ENCODE measurements at regions not wholly inside any gene's neighbourhood (a gene's known extent, or its start where the extent isn't known, plus 50 kb on each side); places are given as distances from the start of the nearest gene placed in this dataset.

DNA sequence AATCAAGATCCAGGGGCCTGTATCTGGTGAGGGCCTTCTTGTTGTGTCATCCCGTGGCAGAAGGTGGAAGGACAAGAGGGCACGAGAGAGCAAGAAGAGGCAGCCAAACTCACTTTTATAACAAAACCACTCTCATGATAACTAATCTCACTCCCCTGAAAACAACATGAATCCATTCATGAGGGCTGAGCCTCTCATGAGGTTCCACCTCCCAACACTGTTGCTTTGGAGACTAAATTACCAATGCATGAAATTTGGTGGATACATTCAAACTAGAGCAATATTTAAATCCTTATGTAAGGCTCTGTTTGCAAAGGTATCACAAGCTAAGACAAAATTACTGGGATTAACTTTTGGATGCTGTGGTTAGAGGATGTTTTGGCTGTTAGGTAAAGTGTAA is 470.1 kb upstream of the NOVA1 start:
- no peaks in the 10 kb centered on the region for H3K27me3 ChIP-seq (replicated peaks; ENCODE audit: insufficient read depth, low read depth, low read length, poor library complexity)
- BruUV-seq (replicated peaks) = no TSS peak
- H3K9me3 ChIP-seq (ENCODE audit: low read depth, low read length, poor library complexity, severe bottlenecking) = no peaks in the 10 kb centered on the region
- H3K27ac ChIP-seq (ENCODE audit: low read depth, low read length, poor library complexity, severe bottlenecking) = no peak overlapping the region
- H3K36me3 ChIP-seq (ENCODE audit: insufficient read depth, low read length, poor library complexity, severe bottlenecking) = no peaks in the 10 kb centered on the region
- TF ChIP-seq EZH2 (IDR thresholded peaks at IDR 0.05; ENCODE audit: borderline replicate concordance, low read depth, low read length, poor library complexity, severe bottlenecking) = no peak
- TF ChIP-seq, protein P1, sequence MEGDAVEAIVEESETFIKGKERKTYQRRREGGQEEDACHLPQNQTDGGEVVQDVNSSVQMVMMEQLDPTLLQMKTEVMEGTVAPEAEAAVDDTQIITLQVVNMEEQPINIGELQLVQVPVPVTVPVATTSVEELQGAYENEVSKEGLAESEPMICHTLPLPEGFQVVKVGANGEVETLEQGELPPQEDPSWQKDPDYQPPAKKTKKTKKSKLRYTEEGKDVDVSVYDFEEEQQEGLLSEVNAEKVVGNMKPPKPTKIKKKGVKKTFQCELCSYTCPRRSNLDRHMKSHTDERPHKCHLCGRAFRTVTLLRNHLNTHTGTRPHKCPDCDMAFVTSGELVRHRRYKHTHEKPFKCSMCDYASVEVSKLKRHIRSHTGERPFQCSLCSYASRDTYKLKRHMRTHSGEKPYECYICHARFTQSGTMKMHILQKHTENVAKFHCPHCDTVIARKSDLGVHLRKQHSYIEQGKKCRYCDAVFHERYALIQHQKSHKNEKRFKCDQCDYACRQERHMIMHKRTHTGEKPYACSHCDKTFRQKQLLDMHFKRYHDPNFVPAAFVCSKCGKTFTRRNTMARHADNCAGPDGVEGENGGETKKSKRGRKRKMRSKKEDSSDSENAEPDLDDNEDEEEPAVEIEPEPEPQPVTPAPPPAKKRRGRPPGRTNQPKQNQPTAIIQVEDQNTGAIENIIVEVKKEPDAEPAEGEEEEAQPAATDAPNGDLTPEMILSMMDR (conservative IDR thresholded peaks at IDR 0.05; ENCODE audit: low read depth, low read length) = no peak
- POLR2A ChIA-PET (ENCODE audit: low non-redundant PET) = no interaction called here
- intact Hi-C loops (cut with micrococcal nuclease; ENCODE audit: unreplicated experiment) = no loop called here
- no peaks in the 10 kb centered on the region for H3K4me1 ChIP-seq (ENCODE audit: insufficient read depth, low read length, poor library complexity, severe bottlenecking)
- CTCF ChIA-PET = no interaction called here
- no peak overlapping the region for H3K4me3 ChIP-seq (ENCODE audit: low read depth, low read length, poor library complexity, severe bottlenecking)
- no peak for DNase-seq (ENCODE audit: low spot score)

DNA sequence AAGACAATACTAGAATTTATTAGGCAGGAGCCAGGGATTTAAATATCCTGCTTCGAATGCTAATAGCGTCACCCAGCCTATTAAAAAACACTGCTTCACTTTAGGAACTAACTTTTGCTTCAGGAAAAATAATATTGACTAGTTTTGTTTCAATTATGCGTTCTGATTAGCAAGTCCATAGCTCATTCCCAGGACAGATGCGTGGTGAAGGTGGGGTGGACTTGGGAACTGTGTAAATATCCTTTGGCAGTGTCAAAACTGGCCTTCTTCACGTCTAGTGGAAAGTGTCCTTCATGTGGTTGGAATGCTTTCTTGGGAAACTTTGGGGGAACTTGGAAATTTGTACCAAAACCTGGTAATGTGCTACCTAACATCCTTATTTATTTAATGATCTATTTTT is 474.8 kb upstream of the NOVA1 start:
- no TSS peak for BruUV-seq (replicated peaks)
- Histone ChIP-seq H3K27ac (ENCODE audit: low read depth, low read length, poor library complexity, severe bottlenecking) (no peak overlapping the region), H3K36me3 (ENCODE audit: insufficient read depth, low read length, poor library complexity, severe bottlenecking) (no peaks in the 10 kb centered on the region), H3K27me3 (replicated peaks; ENCODE audit: insufficient read depth, low read depth, low read length, poor library complexity) (no peaks in the 10 kb centered on the region), H3K4me3 (ENCODE audit: low read depth, low read length, poor library complexity, severe bottlenecking) (no peak overlapping the region), H3K4me1 (ENCODE audit: insufficient read depth, low read length, poor library complexity, severe bottlenecking) (no peaks in the 10 kb centered on the region), H3K9me3 (ENCODE audit: low read depth, low read length, poor library complexity, severe bottlenecking) (no peaks in the 10 kb centered on the region)
- ChIA-PET POLR2A (ENCODE audit: low non-redundant PET) (no interaction called here), CTCF (no interaction called here)
- DNase-seq (ENCODE audit: low spot score) = no peak
- TF ChIP-seq, protein P1 (conservative IDR thresholded peaks at IDR 0.05; ENCODE audit: low read depth, low read length) = no peak
- no peak for TF ChIP-seq EZH2 (IDR thresholded peaks at IDR 0.05; ENCODE audit: borderline replicate concordance, low read depth, low read length, poor library complexity, severe bottlenecking)
- intact Hi-C loops (cut with micrococcal nuclease; ENCODE audit: unreplicated experiment) = no loop called here

DNA sequence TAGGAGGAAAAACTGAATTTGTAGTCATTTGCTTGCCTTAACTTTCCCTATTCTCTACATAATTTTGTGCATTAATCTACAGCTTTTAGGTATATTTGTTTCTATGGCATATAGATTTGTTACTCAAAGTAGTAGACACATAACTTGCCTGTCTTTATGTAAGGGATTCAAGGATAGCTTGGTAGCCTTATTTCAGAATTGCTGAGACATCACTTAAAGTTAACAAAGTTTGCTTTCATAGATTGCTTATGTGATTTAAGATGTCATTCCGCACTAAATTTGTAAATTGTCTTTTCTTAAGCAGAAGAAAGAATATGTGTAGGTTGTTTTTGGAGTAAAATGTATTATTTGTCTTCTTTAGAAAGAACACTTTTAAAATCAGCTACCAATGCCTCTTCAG is 477.7 kb upstream of the NOVA1 start:
- H3K36me3 ChIP-seq (ENCODE audit: insufficient read depth, low read length, poor library complexity, severe bottlenecking) = no peaks in the 10 kb centered on the region
- no peak overlapping the region for H3K27ac ChIP-seq (ENCODE audit: low read depth, low read length, poor library complexity, severe bottlenecking)
- no peak for TF ChIP-seq EZH2 (IDR thresholded peaks at IDR 0.05; ENCODE audit: borderline replicate concordance, low read depth, low read length, poor library complexity, severe bottlenecking)
- POLR2A ChIA-PET (ENCODE audit: low non-redundant PET) = no interaction called here
- no peaks in the 10 kb centered on the region for H3K27me3 ChIP-seq (replicated peaks; ENCODE audit: insufficient read depth, low read depth, low read length, poor library complexity)
- CTCF ChIA-PET = no interaction called here
- intact Hi-C loops (cut with micrococcal nuclease; ENCODE audit: unreplicated experiment) = no loop called here
- DNase-seq (ENCODE audit: low spot score) = no peak
- H3K4me3 ChIP-seq (ENCODE audit: low read depth, low read length, poor library complexity, severe bottlenecking) = no peak overlapping the region
- no TSS peak for BruUV-seq (replicated peaks)
- H3K9me3 ChIP-seq (ENCODE audit: low read depth, low read length, poor library complexity, severe bottlenecking) = no peaks in the 10 kb centered on the region
- no peaks in the 10 kb centered on the region for H3K4me1 ChIP-seq (ENCODE audit: insufficient read depth, low read length, poor library complexity, severe bottlenecking)

DNA sequence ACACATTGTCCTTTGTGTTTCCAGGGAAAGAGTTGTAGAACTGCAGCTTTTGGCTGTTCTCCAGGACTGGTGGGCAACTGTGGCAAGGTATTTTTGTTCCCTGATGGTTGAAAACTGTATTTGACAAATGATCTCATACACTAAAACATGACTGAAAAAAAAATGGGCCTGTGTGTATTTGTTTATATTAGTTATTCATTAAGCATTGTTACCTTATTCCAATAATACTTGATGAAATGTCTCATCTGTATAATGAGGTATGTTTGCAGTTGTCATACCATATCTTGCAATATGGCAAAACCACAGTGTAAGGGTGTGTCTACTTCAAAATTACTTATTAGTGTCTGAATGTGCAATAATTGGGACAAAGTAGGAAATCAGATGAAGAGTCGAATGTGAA is 479.4 kb upstream of the NOVA1 start:
- CTCF ChIA-PET = no interaction called here
- Histone ChIP-seq H3K27me3 (replicated peaks; ENCODE audit: insufficient read depth, low read depth, low read length, poor library complexity) (no peaks in the 10 kb centered on the region), H3K27ac (ENCODE audit: low read depth, low read length, poor library complexity, severe bottlenecking) (no peak overlapping the region), H3K4me1 (ENCODE audit: insufficient read depth, low read length, poor library complexity, severe bottlenecking) (no peaks in the 10 kb centered on the region), H3K36me3 (ENCODE audit: insufficient read depth, low read length, poor library complexity, severe bottlenecking) (no peaks in the 10 kb centered on the region), H3K4me3 (ENCODE audit: low read depth, low read length, poor library complexity, severe bottlenecking) (no peak overlapping the region), H3K9me3 (ENCODE audit: low read depth, low read length, poor library complexity, severe bottlenecking) (no peaks in the 10 kb centered on the region)
- POLR2A ChIA-PET (ENCODE audit: low non-redundant PET) = no interaction called here
- no peak for TF ChIP-seq EZH2 (IDR thresholded peaks at IDR 0.05; ENCODE audit: borderline replicate concordance, low read depth, low read length, poor library complexity, severe bottlenecking)
- TF ChIP-seq, protein P1 (conservative IDR thresholded peaks at IDR 0.05; ENCODE audit: low read depth, low read length) = no peak
- intact Hi-C loops (cut with micrococcal nuclease; ENCODE audit: unreplicated experiment) = no loop called here
- no TSS peak for BruUV-seq (replicated peaks)
- no peak for DNase-seq (ENCODE audit: low spot score)

Data from A673 (cell line).